Breast epithelium (tissue), 4 donors: ENCODE measurements at regions not wholly inside any gene's neighbourhood (a gene's known extent, or its start where the extent isn't known, plus 50 kb on each side); places are given as distances from the start of the nearest gene placed in this dataset.
A peak's percentile ranks its signal among the peaks of the same experiment; 100 is the strongest.

Source experiments
- DNase-seq, 2 donors: peaks; one replicate each; pipeline ENCODE4 v3.0.0-alpha.2; 2019; ENCODE audit warnings: low spot score in 2 of 2
- H3K27ac ChIP-seq, 2 donors: fragments of 200-600 bp; sonication (generic) in 1 of 2; one replicate each; pipeline ENCODE4 v1.5.1; 2016 to 2019; ENCODE audit warnings: mild to moderate bottlenecking in 1 of 2
- H3K27me3 ChIP-seq, 2 donors: fragments of 200-600 bp; sonication (generic) in 1 of 2; one replicate each; pipeline versions ENCODE4 v1.5.1 to v1.6.0; 2017 to 2019; ENCODE audit warnings: control low read depth in 1 of 2, mild to moderate bottlenecking in 1 of 2
- H3K36me3 ChIP-seq: fragments of 200-600 bp; one replicate; pipeline ENCODE4 v1.5.1; 2019
- H3K4me1 ChIP-seq, 2 donors: fragments of 200-600 bp; sonication (generic); one replicate each; pipeline ENCODE4 v1.5.1; 2016 to 2019; ENCODE audit warnings: control low read depth in 1 of 2
- H3K4me3 ChIP-seq, 3 donors: fragments of 200-600 bp; sonication (generic); 1 replicate in 2 of 3; 2 replicates in 1 of 3; pipeline ENCODE4 v1.5.1; 2016 to 2019; ENCODE audit warnings: mild to moderate bottlenecking in 3 of 3, moderate library complexity in 2 of 3
- H3K9me3 ChIP-seq, 2 donors: fragments of 200-600 bp; sonication (generic) in 1 of 2; one replicate each; pipeline ENCODE4 v1.5.1; 2016 to 2019; ENCODE audit warnings: control low read depth in 1 of 2
- CTCF ChIP-seq, 3 donors: fragments of 450-650 bp; IDR thresholded peaks; one replicate each; pipeline ENCODE4 v1.5.1; 2016 to 2017; ENCODE audit warnings: antibody characterized with exemption in 3 of 3, mild to moderate bottlenecking in 3 of 3, moderate library complexity in 3 of 3
- POLR2A ChIP-seq: fragments of 450-650 bp; IDR thresholded peaks from one replicate; pipeline ENCODE4 v1.6.1; 2016; ENCODE audit warnings: antibody characterized with exemption, mild to moderate bottlenecking, moderate library complexity
- POLR2AphosphoS5 ChIP-seq, 3 donors: sonication (generic); formaldehyde crosslinking; IDR thresholded peaks; one replicate each; pipeline ENCODE4 v1.6.1; 2017; ENCODE audit warnings: antibody characterized with exemption in 3 of 3
- intact Hi-C: fragments of 100-400 bp; cut with DNase I; formaldehyde crosslinking; loops from one replicate; pipeline ENCODE4 v1.15.1; 2023; ENCODE audit warnings: low total_unique reads

GRCh38 chr16:86227801-86228200, 282.5 kb upstream of the FOXF1 start:
- H3K9me3 ChIP-seq, result no peaks in the 10 kb centered on the region
- H3K27me3 ChIP-seq, result peaks cover 0 to 68% of the 10 kb centered on the region in 2 donors
- no peak overlapping the region for H3K4me3 ChIP-seq
- H3K27ac ChIP-seq, result no peak overlapping the region
- intact Hi-C loops, result no loop called here
- no peak for TF ChIP-seq POLR2AphosphoS5 (IDR thresholded peaks at IDR 0.05)
- no peak for TF ChIP-seq POLR2A
- TF ChIP-seq CTCF (IDR thresholded peaks at IDR 0.05), result no peak
- no peaks in the 10 kb centered on the region for H3K36me3 ChIP-seq
- H3K4me1 ChIP-seq, result no peaks in the 10 kb centered on the region
- peak in 1 of 2 donors; percentile 44 for DNase-seq

- no peaks in the 10 kb centered on the region for H3K9me3 ChIP-seq
- no peaks in the 10 kb centered on the region for H3K36me3 ChIP-seq
- no peak for DNase-seq
- intact Hi-C loops, result no loop called here
- H3K27me3 ChIP-seq, result peaks cover 0 to 66% of the 10 kb centered on the region in 2 donors
- TF ChIP-seq POLR2AphosphoS5 (IDR thresholded peaks at IDR 0.05) (no peak), POLR2A (no peak), CTCF (IDR thresholded peaks at IDR 0.05) (no peak)
- no peak overlapping the region for H3K4me3 ChIP-seq
- H3K27ac ChIP-seq, result no peak overlapping the region
- no peaks in the 10 kb centered on the region for H3K4me1 ChIP-seq
Observed at GRCh38 chr16:86228713-86229112, 281.6 kb upstream of the FOXF1 start.

- H3K27me3 ChIP-seq, result peaks cover 0 to 60% of the 10 kb centered on the region in 2 donors
- TF ChIP-seq POLR2AphosphoS5 (IDR thresholded peaks at IDR 0.05) (no peak), POLR2A (no peak), CTCF (IDR thresholded peaks at IDR 0.05) (no peak)
- H3K9me3 ChIP-seq, result no peaks in the 10 kb centered on the region
- H3K4me3 ChIP-seq, result no peak overlapping the region
- H3K27ac ChIP-seq, result no peak overlapping the region
- intact Hi-C loops, result no loop called here
- no peak for DNase-seq
- H3K4me1 ChIP-seq, result no peaks in the 10 kb centered on the region
- H3K36me3 ChIP-seq, result no peaks in the 10 kb centered on the region
Observed at GRCh38 chr16:86229283-86229682, 281.0 kb upstream of the FOXF1 start.

GRCh38 chr16:86229866-86230656, 280.3 kb upstream of the FOXF1 start:
- peaks cover 0 to 56% of the 10 kb centered on the region in 2 donors for H3K27me3 ChIP-seq
- no peaks in the 10 kb centered on the region for H3K36me3 ChIP-seq
- H3K9me3 ChIP-seq, result no peaks in the 10 kb centered on the region
- H3K4me3 ChIP-seq, result no peak overlapping the region
- TF ChIP-seq POLR2A (no peak), POLR2AphosphoS5 (IDR thresholded peaks at IDR 0.05) (no peak), CTCF (IDR thresholded peaks at IDR 0.05) (no peak)
- DNase-seq, result no peak
- intact Hi-C loops, result no loop called here
- no peaks in the 10 kb centered on the region for H3K4me1 ChIP-seq
- H3K27ac ChIP-seq, result no peak overlapping the region

GRCh38 chr16:86231321-86231995, 278.9 kb upstream of the FOXF1 start:
- no peak overlapping the region for H3K27ac ChIP-seq
- intact Hi-C loops, result no loop called here
- H3K4me3 ChIP-seq, result no peak overlapping the region
- H3K27me3 ChIP-seq, result peaks cover 0 to 44% of the 10 kb centered on the region in 2 donors
- no peaks in the 10 kb centered on the region for H3K9me3 ChIP-seq
- TF ChIP-seq POLR2A (no peak), POLR2AphosphoS5 (IDR thresholded peaks at IDR 0.05) (no peak), CTCF (IDR thresholded peaks at IDR 0.05) (no peak)
- H3K36me3 ChIP-seq, result no peaks in the 10 kb centered on the region
- DNase-seq, result peak in 1 of 2 donors; percentile 19
- H3K4me1 ChIP-seq, result no peaks in the 10 kb centered on the region
